ENCODE measurements at regions not wholly inside any gene's neighbourhood (a gene's known extent, or its start where the extent isn't known, plus 50 kb on each side); places are given as distances from the start of the nearest gene placed in this dataset.

DNA sequence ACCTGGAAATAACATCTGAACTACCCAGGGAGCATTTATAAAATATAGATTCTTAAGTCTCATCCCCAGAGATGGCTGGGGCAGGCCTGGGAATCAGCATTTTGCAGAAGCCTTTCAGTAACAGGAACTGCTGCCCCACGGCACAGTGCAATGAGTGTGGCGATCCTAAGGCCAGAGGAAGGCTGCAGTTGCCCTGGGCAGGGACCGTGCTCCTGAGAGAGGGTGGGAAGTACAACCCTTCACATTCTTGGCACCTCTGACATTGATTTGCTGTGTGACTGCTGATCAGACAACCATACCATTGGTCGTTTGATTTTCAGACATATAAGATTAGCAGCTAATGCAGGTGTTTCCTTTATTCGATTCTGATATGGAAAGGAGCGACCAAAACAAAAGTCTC is 233.6 kb downstream of the STIM2 start:
- 56 to 61% methylated on average over 6 of the region's 6 CpGs for WGBS, 2 donors
- no peak for FAIRE-seq
- no peaks in the 10 kb centered on the region for H3K36me3 ChIP-seq
- no peaks in the 10 kb centered on the region for H3K9me3 ChIP-seq
- H3K4me3 ChIP-seq, result no peak overlapping the region
- peak in 1 of 4 donors; percentile 21 for ATAC-seq
- H3K27ac ChIP-seq, result peak overlapping the region in 1 of 4 donors; percentile 21
- no peak for DNase-seq
- intact Hi-C loops (cut with DNase I), result no loop called here
- H3K27me3 ChIP-seq, result no peaks in the 10 kb centered on the region
- peaks cover 0 to 7% (median 0%) of the 10 kb centered on the region in 3 donors for H3K4me1 ChIP-seq
- TF ChIP-seq, protein P1, sequence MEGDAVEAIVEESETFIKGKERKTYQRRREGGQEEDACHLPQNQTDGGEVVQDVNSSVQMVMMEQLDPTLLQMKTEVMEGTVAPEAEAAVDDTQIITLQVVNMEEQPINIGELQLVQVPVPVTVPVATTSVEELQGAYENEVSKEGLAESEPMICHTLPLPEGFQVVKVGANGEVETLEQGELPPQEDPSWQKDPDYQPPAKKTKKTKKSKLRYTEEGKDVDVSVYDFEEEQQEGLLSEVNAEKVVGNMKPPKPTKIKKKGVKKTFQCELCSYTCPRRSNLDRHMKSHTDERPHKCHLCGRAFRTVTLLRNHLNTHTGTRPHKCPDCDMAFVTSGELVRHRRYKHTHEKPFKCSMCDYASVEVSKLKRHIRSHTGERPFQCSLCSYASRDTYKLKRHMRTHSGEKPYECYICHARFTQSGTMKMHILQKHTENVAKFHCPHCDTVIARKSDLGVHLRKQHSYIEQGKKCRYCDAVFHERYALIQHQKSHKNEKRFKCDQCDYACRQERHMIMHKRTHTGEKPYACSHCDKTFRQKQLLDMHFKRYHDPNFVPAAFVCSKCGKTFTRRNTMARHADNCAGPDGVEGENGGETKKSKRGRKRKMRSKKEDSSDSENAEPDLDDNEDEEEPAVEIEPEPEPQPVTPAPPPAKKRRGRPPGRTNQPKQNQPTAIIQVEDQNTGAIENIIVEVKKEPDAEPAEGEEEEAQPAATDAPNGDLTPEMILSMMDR (IDR thresholded peaks at IDR 0.05), result no peak

DNA sequence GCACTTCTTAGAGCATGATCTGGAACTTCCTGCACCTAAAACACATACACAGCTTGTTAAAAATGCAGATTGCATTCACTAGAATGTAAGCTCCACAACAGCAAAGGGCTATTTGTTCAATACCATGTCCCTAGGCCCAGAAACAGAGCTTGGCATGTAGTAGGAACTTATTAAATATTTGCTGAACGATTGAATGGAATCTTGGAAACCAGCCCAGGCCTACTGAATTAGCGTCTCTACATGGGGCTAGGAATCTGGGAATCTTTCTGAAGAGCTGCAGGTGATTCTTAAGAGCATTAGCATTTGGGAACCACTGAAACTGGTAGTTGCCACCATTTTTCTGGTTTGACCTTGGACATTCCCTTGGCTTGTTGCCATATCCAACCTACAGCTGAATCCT is 234.1 kb downstream of the STIM2 start:
- H3K27ac ChIP-seq, result peak overlapping the region in 1 of 4 donors; percentile 21
- TF ChIP-seq, protein P1 (IDR thresholded peaks at IDR 0.05), result no peak
- intact Hi-C loops (cut with DNase I), result no loop called here
- no peak overlapping the region for H3K4me3 ChIP-seq
- ATAC-seq (peak; percentile 86 to 97 (median 90)), FAIRE-seq (no peak), DNase-seq (peak in 3 of 6 donors; percentile 31 to 55 (median 34))
- H3K4me1 ChIP-seq, result peaks cover 0 to 7% (median 0%) of the 10 kb centered on the region in 3 donors
- no peaks in the 10 kb centered on the region for H3K36me3 ChIP-seq
- 7 to 13% methylated on average over 2 of the region's 2 CpGs for WGBS, 2 donors
- H3K9me3 ChIP-seq, result no peaks in the 10 kb centered on the region
- no peaks in the 10 kb centered on the region for H3K27me3 ChIP-seq

DNA sequence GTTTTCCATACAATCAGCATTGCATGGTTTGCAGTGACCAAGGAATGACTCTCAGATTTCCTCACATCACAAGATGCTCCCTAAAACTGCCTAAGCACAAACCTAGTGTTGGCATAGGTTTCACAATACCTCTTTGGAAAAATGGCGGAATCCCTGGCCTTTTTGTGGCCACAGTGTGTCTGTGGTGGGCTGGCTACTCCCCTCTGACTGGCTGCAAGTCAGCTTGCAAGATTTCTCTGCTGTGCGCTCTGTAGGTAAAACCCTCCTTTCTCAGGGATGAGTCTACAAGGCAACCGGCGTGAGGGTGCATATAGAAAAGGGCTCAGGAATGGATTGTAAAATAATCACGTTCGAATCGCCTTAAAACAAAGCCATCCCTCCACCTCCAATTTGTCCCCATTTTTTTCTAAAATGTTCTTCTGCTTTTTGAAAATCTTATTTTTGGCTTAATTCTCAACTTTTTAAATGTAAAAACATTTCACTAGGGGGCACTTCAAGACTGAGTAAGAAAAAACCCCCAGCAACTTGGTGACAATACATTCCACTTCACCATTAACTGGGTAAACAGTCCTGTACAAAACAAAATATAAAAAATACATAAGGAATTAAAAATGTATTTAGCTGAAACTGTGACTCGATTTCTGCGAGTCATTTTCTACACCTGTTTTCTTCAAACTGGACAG is 235.6 kb downstream of the STIM2 start:
- WGBS, 2 donors, result 83 to 86% methylated on average over 9 of the region's 9 CpGs
- intact Hi-C loops (cut with DNase I), result no loop called here
- no peak for ATAC-seq
- H3K36me3 ChIP-seq, result no peaks in the 10 kb centered on the region
- H3K27ac ChIP-seq, result no peak overlapping the region
- no peak overlapping the region for H3K4me3 ChIP-seq
- FAIRE-seq, result no peak
- no peaks in the 10 kb centered on the region for H3K27me3 ChIP-seq
- TF ChIP-seq, protein P1 (IDR thresholded peaks at IDR 0.05), result no peak
- no peak for DNase-seq
- no peaks in the 10 kb centered on the region for H3K9me3 ChIP-seq
- H3K4me1 ChIP-seq, result peaks cover 0 to 7% (median 0%) of the 10 kb centered on the region in 3 donors

DNA sequence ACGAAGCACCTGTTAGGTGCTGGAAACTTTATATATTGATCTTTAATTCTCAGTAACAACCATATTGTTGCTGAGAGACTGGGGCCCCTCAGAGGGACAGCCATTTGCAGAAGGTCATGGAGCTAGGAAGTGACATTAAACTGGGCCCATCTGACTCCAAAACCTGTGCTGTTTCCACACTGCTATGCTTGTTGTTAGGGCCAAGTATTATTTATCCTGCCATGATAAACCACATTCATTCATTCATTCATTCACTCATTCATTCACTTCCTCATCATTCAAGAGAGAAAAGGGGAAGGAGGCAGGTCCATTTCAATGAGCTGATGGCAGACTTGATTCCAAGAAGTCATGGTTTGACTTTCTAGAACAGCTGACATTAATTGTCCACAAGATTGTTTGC is 237.4 kb downstream of the STIM2 start:
- H3K4me3 ChIP-seq, result no peak overlapping the region
- ATAC-seq (no peak), FAIRE-seq (no peak), DNase-seq (no peak)
- 46 to 57% methylated on average over 1 of the region's 1 CpG for WGBS, 2 donors
- no peaks in the 10 kb centered on the region for H3K36me3 ChIP-seq
- intact Hi-C loops (cut with DNase I), result no loop called here
- H3K4me1 ChIP-seq, result peaks cover 0 to 7% (median 0%) of the 10 kb centered on the region in 3 donors
- no peak overlapping the region for H3K27ac ChIP-seq
- no peaks in the 10 kb centered on the region for H3K9me3 ChIP-seq
- TF ChIP-seq, protein P1 (IDR thresholded peaks at IDR 0.05), result no peak
- no peaks in the 10 kb centered on the region for H3K27me3 ChIP-seq

DNA sequence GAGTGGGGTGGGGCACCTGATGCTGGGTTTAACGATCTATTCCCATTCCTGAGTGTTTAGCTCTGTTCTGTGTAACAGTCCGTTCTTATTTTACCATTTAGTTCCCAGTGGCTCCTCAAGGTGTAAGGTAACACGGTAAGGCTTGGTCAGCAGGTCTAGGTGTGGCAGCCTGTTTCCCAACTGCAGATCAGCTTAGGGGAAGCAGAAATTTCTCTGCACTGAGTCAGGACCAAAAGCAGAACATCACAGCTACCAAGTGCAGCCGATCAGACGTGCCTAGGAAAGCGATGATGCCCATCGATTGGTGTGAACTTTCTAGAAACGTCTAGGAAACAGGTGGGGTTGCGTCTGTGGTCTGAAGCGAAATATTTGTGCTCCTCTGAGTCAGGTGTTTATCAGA is 240.1 kb downstream of the STIM2 start:
- no peaks in the 10 kb centered on the region for H3K4me1 ChIP-seq
- intact Hi-C loops (cut with DNase I), result no loop called here
- TF ChIP-seq, protein P1 (IDR thresholded peaks at IDR 0.05), result no peak
- no peaks in the 10 kb centered on the region for H3K9me3 ChIP-seq
- H3K27me3 ChIP-seq, result no peaks in the 10 kb centered on the region
- no peak overlapping the region for H3K4me3 ChIP-seq
- ATAC-seq, result no peak
- WGBS, 2 donors, result 68 to 75% methylated on average over 10 of the region's 10 CpGs
- H3K36me3 ChIP-seq, result no peaks in the 10 kb centered on the region
- DNase-seq, result no peak
- no peak for FAIRE-seq
- no peak overlapping the region for H3K27ac ChIP-seq
